Mammary epithelial cell (primary cell): ENCODE measurements at regions not wholly inside any gene's neighbourhood (a gene's known extent, or its start where the extent isn't known, plus 50 kb on each side); places are given as distances from the start of the nearest gene placed in this dataset.
"Not testable (repeated sequence)": the region's sequence is repeated elsewhere in the genome, so short reads cannot be mapped to it uniquely, and the experiment has no call there.

Experiments used
- CTCF ChIP-seq, 2 donors: IDR thresholded peaks in 1 of 2; conservative IDR thresholded peaks in 1 of 2; 2 replicates each; pipeline ENCODE4 v1.5.1; 2011 to 2012; ENCODE audit warnings: inconsistent platforms in 2 of 2, low read length in 2 of 2, mild to moderate bottlenecking in 2 of 2, control low read depth in 1 of 2, low read depth in 1 of 2; ENCODE audit not compliant: insufficient read depth in 1 of 2; ENCODE audit errors: extremely low read depth in 1 of 2
- EZH2 ChIP-seq: IDR thresholded peaks from 2 replicates; pipeline ENCODE4 v1.6.1; 2012; ENCODE audit warnings: low read length, inconsistent platforms, borderline replicate concordance

DNA sequence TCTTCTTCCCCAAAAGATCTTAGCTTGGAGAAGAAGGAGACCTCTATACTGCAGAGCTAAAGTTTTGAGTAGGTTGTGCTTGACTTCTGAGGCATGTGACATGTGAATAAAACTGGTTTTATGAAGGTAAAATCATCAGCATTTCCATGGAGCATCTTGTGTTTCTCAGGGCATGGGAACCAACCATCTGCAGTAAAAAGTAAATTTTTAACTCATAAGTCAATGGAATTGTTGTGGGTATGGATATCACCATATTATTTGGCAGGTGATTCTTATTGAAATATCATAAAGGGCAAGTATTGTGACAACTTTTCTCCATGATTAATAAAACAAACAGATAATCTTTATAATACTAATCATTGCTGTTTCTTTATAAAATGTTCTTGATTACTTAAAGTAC, 173.0 kb upstream of the ZNF658 start:
- not testable (repeated sequence) for TF ChIP-seq CTCF (conservative IDR thresholded peaks at IDR 0.05 in 1 of 2, IDR thresholded peaks at IDR 0.05 in 1 of 2; ENCODE audit: extremely low read depth in 1 of 2, insufficient read depth in 1 of 2, low read depth in 1 of 2, low read length in 2 of 2); EZH2
